ENCODE measurements at regions not wholly inside any gene's neighbourhood (a gene's known extent, or its start where the extent isn't known, plus 50 kb on each side); places are given as distances from the start of the nearest gene placed in this dataset.

DNA sequence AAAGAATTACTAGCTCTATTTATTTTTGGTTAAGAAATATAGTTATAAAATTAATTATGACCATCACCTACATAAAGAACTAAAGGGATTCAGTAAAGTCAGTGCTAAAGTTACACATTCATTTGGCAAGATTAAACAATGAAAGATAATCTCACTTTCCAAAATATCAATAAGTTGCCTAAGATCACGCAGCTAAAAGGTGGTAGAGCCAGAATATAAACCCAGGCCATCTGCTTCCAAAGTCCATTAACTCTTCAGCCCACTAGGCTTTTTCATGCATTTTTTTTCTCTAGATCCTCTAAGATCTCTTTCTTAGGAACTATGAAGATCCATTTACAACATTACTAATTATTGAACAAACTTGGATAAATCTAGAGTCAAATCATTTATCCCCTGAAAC is 66.6 kb upstream of the RND3 start:
- Histone ChIP-seq H3K4me1 (ENCODE audit: control insufficient read depth in 2 of 2, insufficient read depth in 2 of 2, low read length in 2 of 2) (no peaks in the 10 kb centered on the region), H3K9me3 (ENCODE audit: control insufficient read depth in 2 of 2, insufficient read depth in 1 of 2, low read length in 1 of 2) (no peaks in the 10 kb centered on the region), H3K36me3 (ENCODE audit: control insufficient read depth in 2 of 2, insufficient read depth in 2 of 2, low read length in 1 of 2) (no peaks in the 10 kb centered on the region), H3K27ac (ENCODE audit: low read depth in 1 of 2, low read length in 1 of 2) (no peak overlapping the region), H3K4me3 (ENCODE audit: low read length in 2 of 2) (no peak overlapping the region), H3K27me3 (ENCODE audit: control insufficient read depth in 2 of 2, insufficient read depth in 1 of 2, low read length in 1 of 2) (no peaks in the 10 kb centered on the region)
- 90% methylated on average over 1 of the region's 1 CpG for WGBS
- DNase-seq (ENCODE audit: low read depth in 6 of 9, low spot score in 9 of 9), result no peak

DNA sequence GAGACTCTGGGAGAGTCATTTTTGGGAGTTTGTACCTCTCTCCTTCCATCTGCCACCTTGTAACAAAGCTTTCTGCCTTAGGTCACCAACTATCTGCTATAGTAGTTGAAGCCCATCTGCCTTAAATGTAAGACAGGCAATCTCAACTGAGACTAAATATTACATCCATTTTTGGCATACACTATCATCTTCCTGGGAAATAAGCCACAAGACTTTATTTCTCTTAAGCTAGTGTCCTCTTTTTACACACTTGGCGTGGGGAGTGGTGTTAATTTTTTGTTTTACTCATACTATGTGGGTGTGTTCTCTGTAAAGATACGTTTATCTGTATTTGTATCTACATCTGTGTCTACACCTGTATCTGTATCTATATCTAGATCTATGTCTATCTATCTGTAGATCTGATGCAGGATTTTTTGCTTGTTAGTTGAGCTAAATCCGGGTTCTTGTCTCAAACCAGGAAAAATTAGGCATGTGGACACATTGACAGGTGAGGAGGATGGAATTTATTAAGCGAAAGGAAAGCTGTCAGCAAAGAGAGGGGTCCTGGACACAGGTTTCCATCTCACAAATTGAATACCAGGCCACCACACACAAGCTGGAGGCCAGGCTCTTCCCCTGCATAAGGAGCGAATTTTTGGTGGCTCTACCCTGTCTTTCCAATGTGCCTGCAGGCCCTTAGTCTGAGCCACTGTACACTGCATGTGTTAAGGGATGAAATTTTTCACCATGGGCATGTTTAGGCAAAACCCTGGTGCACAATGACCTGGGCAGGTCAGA is 64.8 kb upstream of the RND3 start:
- no peak overlapping the region for H3K27ac ChIP-seq (ENCODE audit: low read depth in 1 of 2, low read length in 1 of 2)
- H3K4me3 ChIP-seq (ENCODE audit: low read length in 2 of 2), result no peak overlapping the region
- WGBS, result 89% methylated on average over 5 of the region's 5 CpGs
- no peak for DNase-seq (ENCODE audit: low read depth in 6 of 9, low spot score in 9 of 9)
- H3K36me3 ChIP-seq (ENCODE audit: control insufficient read depth in 2 of 2, insufficient read depth in 2 of 2, low read length in 1 of 2), result no peaks in the 10 kb centered on the region
- no peaks in the 10 kb centered on the region for H3K27me3 ChIP-seq (ENCODE audit: control insufficient read depth in 2 of 2, insufficient read depth in 1 of 2, low read length in 1 of 2)
- H3K4me1 ChIP-seq (ENCODE audit: control insufficient read depth in 2 of 2, insufficient read depth in 2 of 2, low read length in 2 of 2), result no peaks in the 10 kb centered on the region
- H3K9me3 ChIP-seq (ENCODE audit: control insufficient read depth in 2 of 2, insufficient read depth in 1 of 2, low read length in 1 of 2), result no peaks in the 10 kb centered on the region

DNA sequence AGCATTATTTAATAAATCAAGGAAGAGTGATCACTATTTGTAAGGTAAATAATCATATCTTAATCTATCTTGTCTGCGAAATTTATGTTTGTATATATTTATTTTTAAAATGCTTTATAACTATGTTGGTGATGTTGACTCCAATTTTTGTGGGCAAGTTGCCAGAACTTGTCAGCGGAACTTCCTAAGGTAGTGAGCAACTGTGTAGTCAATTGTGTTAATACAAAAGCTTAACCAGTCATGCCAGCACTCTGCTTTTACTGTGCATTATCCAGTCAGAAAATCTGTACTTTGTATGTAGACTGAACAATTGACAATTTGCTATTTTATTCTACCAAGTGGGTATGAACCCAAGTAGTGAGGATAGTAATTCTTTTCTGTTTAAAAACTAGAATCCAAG is 61.9 kb upstream of the RND3 start:
- no peaks in the 10 kb centered on the region for H3K36me3 ChIP-seq (ENCODE audit: control insufficient read depth in 2 of 2, insufficient read depth in 2 of 2, low read length in 1 of 2)
- H3K27me3 ChIP-seq (ENCODE audit: control insufficient read depth in 2 of 2, insufficient read depth in 1 of 2, low read length in 1 of 2), result no peaks in the 10 kb centered on the region
- 98% methylated on average over 2 of the region's 2 CpGs for WGBS
- no peaks in the 10 kb centered on the region for H3K9me3 ChIP-seq (ENCODE audit: control insufficient read depth in 2 of 2, insufficient read depth in 1 of 2, low read length in 1 of 2)
- no peaks in the 10 kb centered on the region for H3K4me1 ChIP-seq (ENCODE audit: control insufficient read depth in 2 of 2, insufficient read depth in 2 of 2, low read length in 2 of 2)
- no peak overlapping the region for H3K4me3 ChIP-seq (ENCODE audit: low read length in 2 of 2)
- H3K27ac ChIP-seq (ENCODE audit: low read depth in 1 of 2, low read length in 1 of 2), result no peak overlapping the region
- DNase-seq (ENCODE audit: low read depth in 6 of 9, low spot score in 9 of 9), result no peak

DNA sequence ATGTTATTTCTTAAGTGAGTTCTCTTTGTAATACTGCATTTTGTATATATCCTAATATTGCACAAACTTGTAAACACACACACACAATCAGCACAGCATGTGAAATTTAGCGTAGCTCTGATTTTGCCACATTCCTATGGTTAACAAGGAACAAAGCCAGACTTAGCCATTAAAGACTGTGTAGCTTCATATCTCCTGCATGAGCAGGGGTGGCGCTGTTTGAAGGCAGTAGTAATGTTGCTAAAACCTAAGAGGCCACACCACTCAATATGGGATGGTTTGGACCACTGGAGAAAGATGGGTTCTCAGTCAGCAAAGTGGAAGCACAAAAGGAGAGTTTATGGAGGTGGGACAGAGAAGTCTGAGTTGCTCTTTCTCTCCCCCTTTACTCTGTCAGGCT is 61.1 kb upstream of the RND3 start:
- Histone ChIP-seq H3K4me1 (ENCODE audit: control insufficient read depth in 2 of 2, insufficient read depth in 2 of 2, low read length in 2 of 2) (no peaks in the 10 kb centered on the region), H3K4me3 (ENCODE audit: low read length in 2 of 2) (no peak overlapping the region), H3K27me3 (ENCODE audit: control insufficient read depth in 2 of 2, insufficient read depth in 1 of 2, low read length in 1 of 2) (no peaks in the 10 kb centered on the region), H3K27ac (ENCODE audit: low read depth in 1 of 2, low read length in 1 of 2) (no peak overlapping the region), H3K36me3 (ENCODE audit: control insufficient read depth in 2 of 2, insufficient read depth in 2 of 2, low read length in 1 of 2) (no peaks in the 10 kb centered on the region), H3K9me3 (ENCODE audit: control insufficient read depth in 2 of 2, insufficient read depth in 1 of 2, low read length in 1 of 2) (no peaks in the 10 kb centered on the region)
- no peak for DNase-seq (ENCODE audit: low read depth in 6 of 9, low spot score in 9 of 9)
- 76% methylated on average over 2 of the region's 2 CpGs for WGBS

DNA sequence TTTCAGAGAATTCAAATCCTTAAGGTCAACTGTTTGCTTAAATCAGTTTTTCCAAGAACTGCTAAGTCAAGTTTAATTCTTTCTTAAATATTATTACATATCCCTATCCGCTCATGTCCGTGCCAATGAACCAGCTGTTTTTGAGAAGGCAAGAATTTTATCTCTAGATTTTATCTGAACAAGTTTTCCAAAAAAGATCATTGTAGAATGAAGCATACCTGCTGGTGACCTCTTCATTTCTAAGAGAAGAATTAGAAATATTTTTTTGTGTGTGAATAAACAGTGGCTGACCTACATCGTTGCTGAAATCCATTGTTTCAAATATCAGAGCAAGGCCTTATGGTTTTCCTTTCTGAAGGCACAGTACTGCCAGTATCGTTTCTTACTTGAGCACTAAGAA is 58.4 kb upstream of the RND3 start:
- Histone ChIP-seq H3K4me1 (ENCODE audit: control insufficient read depth in 2 of 2, insufficient read depth in 2 of 2, low read length in 2 of 2) (no peaks in the 10 kb centered on the region), H3K27ac (ENCODE audit: low read depth in 1 of 2, low read length in 1 of 2) (no peak overlapping the region), H3K36me3 (ENCODE audit: control insufficient read depth in 2 of 2, insufficient read depth in 2 of 2, low read length in 1 of 2) (no peaks in the 10 kb centered on the region), H3K27me3 (ENCODE audit: control insufficient read depth in 2 of 2, insufficient read depth in 1 of 2, low read length in 1 of 2) (no peaks in the 10 kb centered on the region), H3K4me3 (ENCODE audit: low read length in 2 of 2) (no peak overlapping the region), H3K9me3 (ENCODE audit: control insufficient read depth in 2 of 2, insufficient read depth in 1 of 2, low read length in 1 of 2) (peaks cover 0 to 7% of the 10 kb centered on the region in 2 donors)
- DNase-seq (ENCODE audit: low read depth in 6 of 9, low spot score in 9 of 9), result no peak
- 87% methylated on average over 4 of the region's 4 CpGs for WGBS

DNA sequence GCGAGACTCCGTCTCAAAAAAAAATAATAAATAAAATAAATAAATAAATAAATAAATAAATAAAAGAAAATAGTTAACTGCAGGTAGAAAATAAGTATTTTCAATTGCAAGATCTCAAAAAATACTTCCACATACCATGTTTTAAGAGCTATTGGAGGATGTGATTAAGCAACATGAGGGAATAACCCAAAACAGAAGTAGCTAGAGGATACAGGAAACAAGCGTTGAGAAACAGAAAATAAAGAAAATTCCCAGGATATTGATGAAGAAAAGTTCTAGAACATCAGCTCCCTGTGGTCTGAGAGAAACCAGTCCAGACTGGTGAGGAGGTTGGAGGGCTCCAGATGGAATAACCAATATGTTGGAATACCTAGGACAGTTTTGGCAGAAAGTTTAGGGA is 57.3 kb upstream of the RND3 start:
- WGBS, result 87% methylated on average over 3 of the region's 3 CpGs
- Histone ChIP-seq H3K4me1 (ENCODE audit: control insufficient read depth in 2 of 2, insufficient read depth in 2 of 2, low read length in 2 of 2) (no peaks in the 10 kb centered on the region), H3K27me3 (ENCODE audit: control insufficient read depth in 2 of 2, insufficient read depth in 1 of 2, low read length in 1 of 2) (no peaks in the 10 kb centered on the region), H3K36me3 (ENCODE audit: control insufficient read depth in 2 of 2, insufficient read depth in 2 of 2, low read length in 1 of 2) (no peaks in the 10 kb centered on the region), H3K9me3 (ENCODE audit: control insufficient read depth in 2 of 2, insufficient read depth in 1 of 2, low read length in 1 of 2) (peaks cover 0 to 7% of the 10 kb centered on the region in 2 donors), H3K27ac (ENCODE audit: low read depth in 1 of 2, low read length in 1 of 2) (no peak overlapping the region), H3K4me3 (ENCODE audit: low read length in 2 of 2) (no peak overlapping the region)
- no peak for DNase-seq (ENCODE audit: low read depth in 6 of 9, low spot score in 9 of 9)

DNA sequence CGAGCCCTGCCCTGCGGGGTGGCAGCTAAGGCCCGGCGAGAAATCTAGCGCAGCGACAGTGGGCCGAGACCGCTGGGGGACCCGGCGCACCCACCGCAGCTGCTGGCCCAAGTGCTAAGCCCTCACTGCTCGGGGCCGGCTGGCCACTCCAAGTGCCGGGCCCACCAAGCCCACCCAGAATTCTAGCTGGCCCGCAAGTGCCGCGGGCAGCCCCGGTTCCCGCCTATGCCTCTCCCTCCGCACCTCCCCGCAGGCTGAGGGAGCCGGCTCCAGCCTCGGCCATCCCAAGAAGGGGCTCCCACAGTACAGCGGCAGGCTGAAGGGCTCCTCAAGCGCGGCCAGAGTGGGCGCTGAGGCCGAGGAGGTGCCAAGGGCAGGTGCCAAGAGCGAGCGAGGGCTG is 55.2 kb upstream of the RND3 start:
- WGBS, result 98% methylated on average over 30 of the region's 30 CpGs
- no peak overlapping the region for H3K4me3 ChIP-seq (ENCODE audit: low read length in 2 of 2)
- no peak for DNase-seq (ENCODE audit: low read depth in 6 of 9, low spot score in 9 of 9)
- peaks cover 0 to 7% of the 10 kb centered on the region in 2 donors for H3K9me3 ChIP-seq (ENCODE audit: control insufficient read depth in 2 of 2, insufficient read depth in 1 of 2, low read length in 1 of 2)
- H3K27me3 ChIP-seq (ENCODE audit: control insufficient read depth in 2 of 2, insufficient read depth in 1 of 2, low read length in 1 of 2), result no peaks in the 10 kb centered on the region
- H3K4me1 ChIP-seq (ENCODE audit: control insufficient read depth in 2 of 2, insufficient read depth in 2 of 2, low read length in 2 of 2), result no peaks in the 10 kb centered on the region
- no peak overlapping the region for H3K27ac ChIP-seq (ENCODE audit: low read depth in 1 of 2, low read length in 1 of 2)
- no peaks in the 10 kb centered on the region for H3K36me3 ChIP-seq (ENCODE audit: control insufficient read depth in 2 of 2, insufficient read depth in 2 of 2, low read length in 1 of 2)

DNA sequence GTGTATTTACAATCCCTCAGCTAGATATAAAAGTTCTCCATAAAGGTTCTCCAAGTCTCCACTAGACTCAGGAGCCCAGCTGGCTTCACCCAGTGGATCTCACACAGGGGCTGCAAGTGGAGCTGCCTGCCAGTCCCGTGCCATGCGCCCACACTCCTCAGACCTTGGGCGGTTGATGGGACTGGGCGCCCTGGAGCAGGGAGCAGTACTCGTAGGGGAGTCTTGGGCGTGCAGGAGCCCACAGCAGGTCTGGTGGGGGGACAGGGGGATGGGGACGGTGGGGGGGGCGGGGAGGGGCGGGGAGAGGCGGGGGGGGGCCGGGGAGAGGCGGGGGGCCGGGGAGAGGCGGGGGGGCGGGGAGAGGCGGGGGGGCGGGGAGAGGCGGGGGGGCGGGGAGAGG is 54.7 kb upstream of the RND3 start:
- Histone ChIP-seq H3K27me3 (ENCODE audit: control insufficient read depth in 2 of 2, insufficient read depth in 1 of 2, low read length in 1 of 2) (no peaks in the 10 kb centered on the region), H3K9me3 (ENCODE audit: control insufficient read depth in 2 of 2, insufficient read depth in 1 of 2, low read length in 1 of 2) (peaks cover 0 to 7% of the 10 kb centered on the region in 2 donors), H3K4me3 (ENCODE audit: low read length in 2 of 2) (no peak overlapping the region), H3K27ac (ENCODE audit: low read depth in 1 of 2, low read length in 1 of 2) (no peak overlapping the region), H3K4me1 (ENCODE audit: control insufficient read depth in 2 of 2, insufficient read depth in 2 of 2, low read length in 2 of 2) (no peaks in the 10 kb centered on the region), H3K36me3 (ENCODE audit: control insufficient read depth in 2 of 2, insufficient read depth in 2 of 2, low read length in 1 of 2) (no peaks in the 10 kb centered on the region)
- WGBS, result over 99% methylated on average over 7 of the region's 19 CpGs
- DNase-seq (ENCODE audit: low read depth in 6 of 9, low spot score in 9 of 9), result no peak

DNA sequence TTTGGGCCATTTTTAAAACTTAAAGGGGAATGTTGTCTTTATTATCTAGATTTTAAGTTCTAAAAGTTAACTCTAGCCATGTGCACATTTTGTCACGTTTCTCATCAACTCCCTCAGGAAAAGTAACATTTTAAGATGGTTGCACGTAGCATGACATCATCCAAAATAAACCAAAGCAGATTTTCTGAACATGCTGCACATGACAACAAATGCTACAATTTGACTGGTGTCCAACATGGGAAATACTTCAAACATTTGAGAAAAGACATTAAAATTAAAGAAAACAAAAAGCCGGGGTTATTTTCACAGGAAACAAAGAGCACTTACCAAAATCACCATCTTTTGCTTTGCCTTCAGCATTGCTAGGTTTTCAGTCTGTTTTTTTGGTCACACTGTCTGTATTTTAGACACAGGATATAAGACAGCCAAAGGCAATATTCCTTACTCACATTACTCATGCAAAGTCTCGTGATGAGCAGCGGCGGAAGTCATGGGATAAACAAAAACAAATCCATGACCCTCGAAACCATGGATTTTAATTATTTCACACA is 51.3 kb upstream of the RND3 start:
- Histone ChIP-seq H3K27ac (ENCODE audit: low read depth in 1 of 2, low read length in 1 of 2) (no peak overlapping the region), H3K4me3 (ENCODE audit: low read length in 2 of 2) (no peak overlapping the region), H3K4me1 (ENCODE audit: control insufficient read depth in 2 of 2, insufficient read depth in 2 of 2, low read length in 2 of 2) (no peaks in the 10 kb centered on the region), H3K9me3 (ENCODE audit: control insufficient read depth in 2 of 2, insufficient read depth in 1 of 2, low read length in 1 of 2) (peaks cover 0 to 7% of the 10 kb centered on the region in 2 donors), H3K27me3 (ENCODE audit: control insufficient read depth in 2 of 2, insufficient read depth in 1 of 2, low read length in 1 of 2) (no peaks in the 10 kb centered on the region), H3K36me3 (ENCODE audit: control insufficient read depth in 2 of 2, insufficient read depth in 2 of 2, low read length in 1 of 2) (no peaks in the 10 kb centered on the region)
- WGBS, result 94% methylated on average over 7 of the region's 7 CpGs
- DNase-seq (ENCODE audit: low read depth in 6 of 9, low spot score in 9 of 9), result no peak

Measured in thymus (tissue), 11 donors.